HepG2 (cell line): ENCODE measurements at regions not wholly inside any gene's neighbourhood (a gene's known extent, or its start where the extent isn't known, plus 50 kb on each side); places are given as distances from the start of the nearest gene placed in this dataset.
A peak's percentile ranks its signal among the peaks of the same experiment; 100 is the strongest.

Experiments
- ATAC-seq: fragments of 200-7000 bp; cut with Tn5 transposase; 3 replicates; pipeline ENCODE4 v1.9.1; 2020; ENCODE audit warnings: mild to moderate bottlenecking, moderate library complexity
- BruUV-seq: library from RNA; stranded (reverse); fragments of 400-500 nt; replicated peaks from 2 replicates; lab custom pipeline; 2021; lab: Mats Ljungman, UMichigan
- CTCF ChIA-PET: fragments of 300-600 bp; formaldehyde crosslinking; extraction: SDS; loops from one replicate; lab custom pipeline; 2021; ENCODE audit warnings: low total read pairs, inconsistent platforms, low intra/inter-chr PET ratio; lab: Yijun Ruan, JAX
- POLR2A ChIA-PET: fragments of 350-600 bp; sonication (Branson Sonifier 250); formaldehyde crosslinking; loops from one replicate; lab custom pipeline; 2020; ENCODE audit warnings: antibody characterized with exemption, inconsistent platforms; lab: Yijun Ruan, JAX
- DNase-seq: peaks from one replicate; pipeline ENCODE4 v3.0.0-alpha.2; 2015; ENCODE audit warnings: low spot score
- FAIRE-seq: peaks from 3 replicates; lab custom pipeline; 2011; peaks lifted over from hg19 to GRCh38; lab: Jason Lieb, UNC
- H2AFZ ChIP-seq: one replicate; pipeline ENCODE4 v1.6.1; 2011; ENCODE audit warnings: low read length, inconsistent platforms
- H3K27ac ChIP-seq: fragments of 300-600 bp; 3 replicates; pipeline ENCODE4 v1.8.0; 2011; ENCODE audit warnings: mixed run types, mild to moderate bottlenecking, mixed read lengths, low read length, inconsistent platforms; ENCODE audit not compliant: insufficient read depth; ENCODE audit errors: extremely low read length
- H3K27me3 ChIP-seq, 2 experiments: fragments of 200-600 bp in 1 of 2; 2 replicates in 1 of 2; 3 replicates in 1 of 2; pipeline versions ENCODE4 v1.6.0 to v1.8.0; 2011; ENCODE audit warnings: low read length in 2 of 2, mild to moderate bottlenecking in 2 of 2, moderate library complexity in 2 of 2, inconsistent platforms in 1 of 2; ENCODE audit not compliant: insufficient read depth in 2 of 2, control insufficient read depth in 1 of 2
- H3K36me3 ChIP-seq, 2 experiments: fragments of 200-600 bp in 1 of 2; replicated peaks in 1 of 2; 2 replicates in 1 of 2; 3 replicates in 1 of 2; pipeline versions ENCODE4 v1.5.1 to v1.8.0; 2011; ENCODE audit warnings: low read length in 2 of 2, inconsistent platforms in 1 of 2; ENCODE audit not compliant: insufficient read depth in 2 of 2, control insufficient read depth in 1 of 2
- H3K4me1 ChIP-seq: 2 replicates; pipeline ENCODE4 v1.5.1; 2012; ENCODE audit warnings: low read length, inconsistent platforms; ENCODE audit not compliant: insufficient read depth
- H3K4me2 ChIP-seq: 2 replicates; pipeline ENCODE4 v1.6.0; 2011; ENCODE audit warnings: low read depth, low read length, inconsistent platforms
- H3K4me3 ChIP-seq, 3 experiments: fragments of 200-600 bp in 1 of 3; sonication (generic), shearing (Covaris generic) in 1 of 3; replicated peaks in 1 of 3; 2 replicates each; pipeline ENCODE4 v1.5.1; 2011 to 2016; ENCODE audit warnings: low read length in 3 of 3, inconsistent platforms in 2 of 3, low read depth in 2 of 3, mild to moderate bottlenecking in 2 of 3, control low read depth in 1 of 3, mixed read lengths in 1 of 3; ENCODE audit not compliant: insufficient read depth in 1 of 3
- H3K79me2 ChIP-seq: one replicate; pipeline ENCODE4 v1.6.1; 2011; ENCODE audit warnings: low read length, inconsistent platforms; ENCODE audit not compliant: insufficient read depth
- H3K9ac ChIP-seq: 2 replicates; pipeline ENCODE4 v1.6.0; 2011; ENCODE audit warnings: mild to moderate bottlenecking, low read depth, low read length, inconsistent platforms; ENCODE audit not compliant: insufficient read depth
- H3K9me3 ChIP-seq: 2 replicates; pipeline ENCODE4 v1.5.1; 2012; ENCODE audit warnings: mild to moderate bottlenecking, low read length
- H4K20me1 ChIP-seq: 2 replicates; pipeline ENCODE4 v1.6.0; 2011; ENCODE audit warnings: inconsistent platforms, mild to moderate bottlenecking, low read length, moderate library complexity; ENCODE audit not compliant: insufficient read depth
- ASH2L ChIP-seq: fragments of 300-600, 200-600 bp; sonication (generic); IDR thresholded peaks from 2 replicates; pipeline ENCODE4 v1.7.0; 2017; ENCODE audit warnings: low read depth, mild to moderate bottlenecking, moderate library complexity, mixed read lengths, low read length; ENCODE audit not compliant: insufficient read length
- BORCS8-MEF2B ChIP-seq: sonication (generic); formaldehyde crosslinking; IDR thresholded peaks from 2 replicates; pipeline ENCODE4 v1.8.0; 2022; ENCODE audit warnings: mild to moderate bottlenecking, missing genetic modification reagents
- DPF2 ChIP-seq: sonication (generic); formaldehyde crosslinking; IDR thresholded peaks from 2 replicates; pipeline ENCODE4 v1.4.0; 2020; ENCODE audit warnings: mild to moderate bottlenecking, low read depth, missing genetic modification reagents, borderline replicate concordance
- HOXA5 ChIP-seq: sonication (generic); formaldehyde crosslinking; IDR thresholded peaks from 2 replicates; pipeline ENCODE4 v1.4.0; 2020; ENCODE audit warnings: missing genetic modification reagents
- MED13 ChIP-seq: sonication (generic); formaldehyde crosslinking; IDR thresholded peaks from 2 replicates; pipeline ENCODE4 v1.5.0; 2020; ENCODE audit warnings: missing genetic modification reagents
- WGBS: methylation state at CpG from one replicate; pipeline ENCODE4 v1.1.6; 2017; ENCODE audit warnings: low lambda C conversion rate; 5-methylcytosine and 5-hydroxymethylcytosine counted together
- in situ Hi-C: cut with HindIII; loops from 2 replicates; pipeline ENCODE4 v1.10.0; 2017; ENCODE audit warnings: low pct_unique_long_range_greater_than_20kb; ENCODE audit not compliant: extremely low pct_ligation_motif_present
- intact Hi-C: fragments of 100-400 bp; cut with micrococcal nuclease; formaldehyde crosslinking; loops from one replicate; pipeline ENCODE4 v1.10.0; 2022; ENCODE audit not compliant: unreplicated experiment
- TF ChIP-seq, protein P1 (sequence below): sonication (generic); formaldehyde crosslinking; IDR thresholded peaks from 2 replicates; pipeline ENCODE4 v1.4.0; 2020; ENCODE audit warnings: missing genetic modification reagents, borderline replicate concordance
- TF ChIP-seq, protein P2 (sequence below): sonication (generic); formaldehyde crosslinking; conservative IDR thresholded peaks from 2 replicates; pipeline ENCODE4 v1.8.0; 2022; ENCODE audit warnings: mild to moderate bottlenecking, moderate library complexity, missing genetic modification reagents

DNA sequence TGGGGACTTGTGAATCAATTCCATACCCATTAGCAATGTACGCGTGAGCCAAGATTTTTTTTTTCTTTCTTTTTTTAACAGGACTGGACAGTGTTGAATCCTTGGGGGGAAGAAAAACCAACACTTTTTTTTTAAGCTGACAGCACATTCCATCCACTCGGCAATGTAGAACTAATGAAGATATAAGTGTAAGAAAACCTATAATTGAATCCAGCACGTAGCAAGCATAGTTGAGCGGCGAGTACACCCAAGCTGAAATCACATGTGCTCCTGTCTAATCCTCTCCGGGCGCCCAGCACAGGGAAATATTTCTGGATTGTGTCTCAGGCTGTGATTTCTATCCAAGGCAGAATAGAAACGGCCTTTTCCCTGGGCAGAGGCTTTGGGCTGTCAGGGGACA is 118.2 kb downstream of the BOD1 start:
- no TSS peak for BruUV-seq
- ATAC-seq: no peak
- H3K27ac ChIP-seq: no peak overlapping the region
- no peaks in the 10 kb centered on the region for H3K79me2 ChIP-seq
- intact Hi-C loops: no loop called here
- H3K4me3 ChIP-seq: no peak overlapping the region
- WGBS: 55% methylated on average over 9 of the region's 9 CpGs
- no peak for DNase-seq
- no peak for FAIRE-seq
- H3K4me2 ChIP-seq: 0 out of 2 replicates have a peak overlapping the region, but pooled peaks have one; percentile 60
- peaks cover 51% of the 10 kb centered on the region for H3K4me1 ChIP-seq
- CTCF ChIA-PET: no interaction called here
- peaks cover 0 to 34% of the 10 kb centered on the region in 2 experiments; a peak in 2 of 5 replicates for H3K27me3 ChIP-seq
- in situ Hi-C loops: no loop called here
- no peaks in the 10 kb centered on the region for H3K36me3 ChIP-seq
- no peak for TF ChIP-seq ASH2L
- TF ChIP-seq DPF2 (CRISPR knock-in tag): no peak
- TF ChIP-seq, protein P1, sequence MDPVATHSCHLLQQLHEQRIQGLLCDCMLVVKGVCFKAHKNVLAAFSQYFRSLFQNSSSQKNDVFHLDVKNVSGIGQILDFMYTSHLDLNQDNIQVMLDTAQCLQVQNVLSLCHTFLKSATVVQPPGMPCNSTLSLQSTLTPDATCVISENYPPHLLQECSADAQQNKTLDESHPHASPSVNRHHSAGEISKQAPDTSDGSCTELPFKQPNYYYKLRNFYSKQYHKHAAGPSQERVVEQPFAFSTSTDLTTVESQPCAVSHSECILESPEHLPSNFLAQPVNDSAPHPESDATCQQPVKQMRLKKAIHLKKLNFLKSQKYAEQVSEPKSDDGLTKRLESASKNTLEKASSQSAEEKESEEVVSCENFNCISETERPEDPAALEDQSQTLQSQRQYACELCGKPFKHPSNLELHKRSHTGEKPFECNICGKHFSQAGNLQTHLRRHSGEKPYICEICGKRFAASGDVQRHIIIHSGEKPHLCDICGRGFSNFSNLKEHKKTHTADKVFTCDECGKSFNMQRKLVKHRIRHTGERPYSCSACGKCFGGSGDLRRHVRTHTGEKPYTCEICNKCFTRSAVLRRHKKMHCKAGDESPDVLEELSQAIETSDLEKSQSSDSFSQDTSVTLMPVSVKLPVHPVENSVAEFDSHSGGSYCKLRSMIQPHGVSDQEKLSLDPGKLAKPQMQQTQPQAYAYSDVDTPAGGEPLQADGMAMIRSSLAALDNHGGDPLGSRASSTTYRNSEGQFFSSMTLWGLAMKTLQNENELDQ (CRISPR knock-in tag): no peak
- TF ChIP-seq, protein P2, sequence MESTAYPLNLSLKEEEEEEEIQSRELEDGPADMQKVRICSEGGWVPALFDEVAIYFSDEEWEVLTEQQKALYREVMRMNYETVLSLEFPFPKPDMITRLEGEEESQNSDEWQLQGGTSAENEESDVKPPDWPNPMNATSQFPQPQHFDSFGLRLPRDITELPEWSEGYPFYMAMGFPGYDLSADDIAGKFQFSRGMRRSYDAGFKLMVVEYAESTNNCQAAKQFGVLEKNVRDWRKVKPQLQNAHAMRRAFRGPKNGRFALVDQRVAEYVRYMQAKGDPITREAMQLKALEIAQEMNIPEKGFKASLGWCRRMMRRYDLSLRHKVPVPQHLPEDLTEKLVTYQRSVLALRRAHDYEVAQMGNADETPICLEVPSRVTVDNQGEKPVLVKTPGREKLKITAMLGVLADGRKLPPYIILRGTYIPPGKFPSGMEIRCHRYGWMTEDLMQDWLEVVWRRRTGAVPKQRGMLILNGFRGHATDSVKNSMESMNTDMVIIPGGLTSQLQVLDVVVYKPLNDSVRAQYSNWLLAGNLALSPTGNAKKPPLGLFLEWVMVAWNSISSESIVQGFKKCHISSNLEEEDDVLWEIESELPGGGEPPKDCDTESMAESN (CRISPR knock-in tag): no peak
- no peak for TF ChIP-seq HOXA5 (CRISPR knock-in tag)
- TF ChIP-seq MED13 (CRISPR knock-in tag): no peak
- no peak for TF ChIP-seq BORCS8-MEF2B (CRISPR knock-in tag)
- H2AFZ ChIP-seq: no peak overlapping the region
- H3K9ac ChIP-seq: no peak overlapping the region
- POLR2A ChIA-PET: interaction anchor here (1.0 kb wide), 1 partner anchor 166 kb away, joined by 3 read pairs; no protein-coding TSS in a partner anchor
- H3K9me3 ChIP-seq: no peaks in the 10 kb centered on the region
- no peaks in the 10 kb centered on the region for H4K20me1 ChIP-seq
